K562 (cell line): ENCODE measurements at regions not wholly inside any gene's neighbourhood (a gene's known extent, or its start where the extent isn't known, plus 50 kb on each side); places are given as distances from the start of the nearest gene placed in this dataset.
"Not testable (repeated sequence)": the region's sequence is repeated elsewhere in the genome, so short reads cannot be mapped to it uniquely, and the experiment has no call there.

Experiments
- ARID3B ChIP-seq: fragments of 250-450 bp; sonication (Bioruptor Pico); IDR thresholded peaks from 2 replicates; pipeline ENCODE4 v1.4.0; 2020; ENCODE audit warnings: borderline replicate concordance
- CCNT2 ChIP-seq: IDR thresholded peaks from 2 replicates; pipeline ENCODE4 v1.6.1; 2011; ENCODE audit warnings: borderline replicate concordance, low read depth, mild to moderate bottlenecking, moderate library complexity, mixed read lengths, low read length; ENCODE audit not compliant: insufficient read length; ENCODE audit errors: extremely low read depth
- CREB5 ChIP-seq: fragments of 250-450 bp; sonication (Bioruptor Pico); IDR thresholded peaks from 2 replicates; pipeline ENCODE4 v1.5.0; 2020; ENCODE audit warnings: mild to moderate bottlenecking
- CTCF ChIP-seq, 3 experiments: IDR thresholded peaks in 2 of 3; conservative IDR thresholded peaks in 1 of 3; 2 replicates each; pipeline ENCODE4 v1.5.1; 2011 to 2012; ENCODE audit warnings: low read length in 3 of 3, mild to moderate bottlenecking in 3 of 3, control low read depth in 2 of 3, improper control_type of control experiment in 1 of 3, inconsistent platforms in 1 of 3, low read depth in 1 of 3, mixed read lengths in 1 of 3, moderate library complexity in 1 of 3; ENCODE audit not compliant: insufficient read depth in 2 of 3
- FOS ChIP-seq: IDR thresholded peaks from 3 replicates; pipeline ENCODE4 v1.6.1; 2011; ENCODE audit not compliant: insufficient read length; ENCODE audit errors: extremely low read depth
- IRF2 ChIP-seq: sonication (generic); formaldehyde crosslinking; IDR thresholded peaks from 2 replicates; pipeline ENCODE4 v1.8.1; 2022; ENCODE audit warnings: mild to moderate bottlenecking, missing genetic modification reagents
- JUN ChIP-seq, 2 experiments: sonication (generic) in 1 of 2; formaldehyde crosslinking in 1 of 2; IDR thresholded peaks; 2 replicates each; pipeline versions ENCODE4 v1.6.1 to v1.8.0; 2012 to 2022; ENCODE audit warnings: borderline replicate concordance in 2 of 2, mild to moderate bottlenecking in 2 of 2, improper control_type of control experiment in 1 of 2, low read depth in 1 of 2, low read length in 1 of 2, missing genetic modification reagents in 1 of 2
- RNF219 ChIP-seq: fragments of 250-450 bp; sonication (Bioruptor Pico); IDR thresholded peaks from 2 replicates; pipeline ENCODE4 v1.5.0; 2022; ENCODE audit warnings: mild to moderate bottlenecking
- SPI1 ChIP-seq: IDR thresholded peaks from 2 replicates; pipeline ENCODE4 v1.6.1; 2011; ENCODE audit warnings: low read depth, low read length, control low read depth, borderline replicate concordance
- TRIM28 ChIP-seq: fragments of 450-650 bp; IDR thresholded peaks from 2 replicates; pipeline ENCODE4 v1.6.1; 2017
- USF2 ChIP-seq: sonication (generic); formaldehyde crosslinking; IDR thresholded peaks from 2 replicates; pipeline ENCODE4 v1.5.0; 2020; ENCODE audit warnings: missing genetic modification reagents
- ZFP1 ChIP-seq: fragments of 450-650 bp; formaldehyde crosslinking; IDR thresholded peaks from 2 replicates; pipeline ENCODE4 v1.4.0; 2020; ENCODE audit warnings: mild to moderate bottlenecking, mixed read lengths

- not testable (repeated sequence) for TF ChIP-seq JUN (IDR thresholded peaks at IDR 0.05; ENCODE audit: borderline replicate concordance, low read depth, low read length); JUN (CRISPR knock-in tag; IDR thresholded peaks at IDR 0.05; ENCODE audit: borderline replicate concordance); ARID3B (CRISPR knock-in tag); ZFP1; SPI1; CCNT2; IRF2 (CRISPR knock-in tag); TRIM28; FOS; USF2; CTCF (IDR thresholded peaks at IDR 0.05 in 2 of 3, conservative IDR thresholded peaks at IDR 0.05 in 1 of 3; ENCODE audit: insufficient read depth in 2 of 3, low read depth in 1 of 3, low read length in 3 of 3); CREB5 (CRISPR knock-in tag); RNF219 (CRISPR knock-in tag)
Measured at GRCh38 chr2:91765018-91765754, 3073.7 kb downstream of the RPIA start.
